ENCODE measurements at regions not wholly inside any gene's neighbourhood (a gene's known extent, or its start where the extent isn't known, plus 50 kb on each side); places are given as distances from the start of the nearest gene placed in this dataset.

DNA sequence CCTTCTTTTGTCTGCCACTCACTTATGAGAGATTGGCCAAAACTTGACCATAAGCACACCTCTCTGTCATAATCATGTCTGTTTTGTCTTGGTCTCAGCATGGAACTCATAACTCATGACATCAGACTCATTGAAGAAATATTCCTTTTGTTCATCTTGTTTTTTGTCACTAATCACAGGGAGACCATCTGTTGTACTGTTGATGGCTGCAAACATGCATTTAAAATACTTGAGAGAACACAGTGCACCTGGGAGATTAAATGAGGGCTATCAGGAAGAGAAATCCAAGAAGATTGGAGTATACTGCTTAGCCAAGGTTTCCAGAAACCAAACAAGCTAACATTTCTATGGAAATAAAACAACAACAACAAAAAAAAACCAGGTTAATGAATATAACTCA lies 689.7 kb downstream of the EPM2A start:
- TF ChIP-seq CTCF (conservative IDR thresholded peaks at IDR 0.05; ENCODE audit: low read depth, low read length) (no peak), EZH2phosphoT487 (IDR thresholded peaks at IDR 0.05; ENCODE audit: borderline replicate concordance, low read length) (no peak), EZH2 (IDR thresholded peaks at IDR 0.05; ENCODE audit: low read length, unreplicated experiment) (no peak)

Data from PC-3 (cell line).